T-cell (primary cell): ENCODE measurements at regions not wholly inside any gene's neighbourhood (a gene's known extent, or its start where the extent isn't known, plus 50 kb on each side); places are given as distances from the start of the nearest gene placed in this dataset.
"Not testable (repeated sequence)": the region's sequence is repeated elsewhere in the genome, so short reads cannot be mapped to it uniquely, and the experiment has no call there.

Experiments
- ATAC-seq, 4 experiments: fragments of 200-7000 bp in 3 of 4; fragments of 150-1000 bp in 1 of 4; cut with Tn5 transposase; replicated peaks in 1 of 4; 1 replicate in 3 of 4; 2 replicates in 1 of 4; pipeline ENCODE4 v1.10.0; 2021; ENCODE audit warnings: moderate library complexity in 3 of 4, mild to moderate bottlenecking in 2 of 4, moderate number of reproducible peaks in 1 of 4
- CTCF ChIA-PET, 2 donors: fragments of 300-600 bp; sonication (Branson Sonifier 250); formaldehyde crosslinking; loops; one replicate each; lab custom pipeline; 2022; ENCODE audit warnings: antibody characterized with exemption in 2 of 2; lab: Charles Lee
- POLR2A ChIA-PET, 2 donors: fragments of 300-600 bp; sonication (Branson Sonifier 250); formaldehyde crosslinking; loops; one replicate each; lab custom pipeline; 2022; ENCODE audit warnings: antibody characterized with exemption in 2 of 2; lab: Charles Lee
- DNase-seq, 35 experiments: peaks; one replicate each; pipeline versions ENCODE4 v3.0.0 to v3.0.0-alpha.2; 2013 to 2023
- H3K27ac ChIP-seq: one replicate; pipeline ENCODE4 v1.5.1; 2013; ENCODE audit warnings: low read length
- H3K27me3 ChIP-seq, 2 experiments: replicated peaks in 1 of 2; 1 replicate in 1 of 2; 2 replicates in 1 of 2; pipeline versions ENCODE4 v1.6.1 to v1.7.0; 2013; ENCODE audit warnings: low read length in 1 of 2, mixed read lengths in 1 of 2; ENCODE audit not compliant: control insufficient read depth in 2 of 2, insufficient read depth in 2 of 2; ENCODE audit errors: extremely low read depth in 1 of 2
- H3K36me3 ChIP-seq, 2 donors: 1 replicate in 1 of 2; 2 replicates in 1 of 2; pipeline versions ENCODE4 v1.6.1 to v1.7.0; 2013; ENCODE audit warnings: low read length in 1 of 2; ENCODE audit not compliant: control insufficient read depth in 2 of 2, insufficient read depth in 1 of 2; ENCODE audit errors: extremely low read depth in 1 of 2
- H3K4me1 ChIP-seq, 2 experiments: 1 replicate in 1 of 2; 2 replicates in 1 of 2; pipeline versions ENCODE4 v1.6.1 to v1.7.0; 2013; ENCODE audit warnings: low read length in 2 of 2, mixed read lengths in 1 of 2; ENCODE audit not compliant: insufficient read depth in 2 of 2, control insufficient read depth in 1 of 2; ENCODE audit errors: extremely low read depth in 1 of 2
- H3K4me3 ChIP-seq, 2 donors: 1 replicate in 1 of 2; 2 replicates in 1 of 2; pipeline versions ENCODE4 v1.5.1 to v1.7.0; 2013; ENCODE audit warnings: mild to moderate bottlenecking in 2 of 2, low read length in 1 of 2, moderate library complexity in 1 of 2; ENCODE audit not compliant: control insufficient read depth in 1 of 2; ENCODE audit errors: extremely low read depth in 1 of 2
- H3K9me3 ChIP-seq: 2 replicates; pipeline ENCODE4 v1.7.0; 2013
- H3K27ac Mint-ChIP-seq, 2 donors: one replicate each; pipeline ENCODE4 v1.8.0; 2020 to 2021; ENCODE audit warnings: mild to moderate bottlenecking in 2 of 2, mixed read lengths in 2 of 2
- H3K27me3 Mint-ChIP-seq, 2 donors: one replicate each; pipeline ENCODE4 v1.8.0; 2021 to 2022; ENCODE audit warnings: mixed read lengths in 2 of 2
- H3K36me3 Mint-ChIP-seq: one replicate; pipeline ENCODE4 v1.8.0; 2021; ENCODE audit warnings: mixed read lengths
- H3K4me1 Mint-ChIP-seq, 3 donors: one replicate each; pipeline ENCODE4 v1.8.0; 2020 to 2022; ENCODE audit warnings: mixed read lengths in 3 of 3, mild to moderate bottlenecking in 1 of 3
- H3K4me3 Mint-ChIP-seq, 3 donors: one replicate each; pipeline ENCODE4 v1.8.0; 2020 to 2022; ENCODE audit warnings: mild to moderate bottlenecking in 3 of 3, mixed read lengths in 3 of 3, moderate library complexity in 3 of 3
- H3K9me3 Mint-ChIP-seq, 3 donors: one replicate each; pipeline ENCODE4 v1.8.0; 2020 to 2022; ENCODE audit warnings: mixed read lengths in 3 of 3
- WGBS: methylation state at CpG from one replicate; pipeline ENCODE4 v1.1.5; 2013; ENCODE audit warnings: missing lambda C conversion rate; ENCODE audit not compliant: insufficient coverage; 5-methylcytosine and 5-hydroxymethylcytosine counted together

DNA sequence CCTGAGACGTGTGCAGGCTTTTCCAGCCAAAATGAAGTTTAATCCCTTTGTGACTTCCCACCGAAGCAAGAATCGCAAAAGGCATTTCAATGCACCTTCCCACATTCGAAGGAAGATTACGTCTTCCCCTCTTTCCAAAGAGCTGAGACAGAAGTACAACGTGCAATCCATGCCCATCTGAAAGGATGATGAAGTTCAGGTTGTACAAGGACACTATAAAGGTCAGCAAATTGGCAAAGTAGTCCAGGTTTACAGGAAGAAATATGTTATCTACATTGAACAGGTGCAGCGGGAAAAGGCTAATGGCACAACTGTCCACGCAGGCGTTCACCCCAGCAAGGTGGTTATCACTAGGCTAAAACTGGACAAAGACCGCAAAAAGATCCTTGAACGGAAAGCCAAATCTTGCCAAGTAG lies 83.6 kb upstream of the PPP2R5C start:
- H3K4me3 ChIP-seq, H3K4me1 ChIP-seq, H3K9me3 ChIP-seq, CTCF ChIA-PET, H3K9me3 Mint-ChIP-seq, H3K27me3 ChIP-seq, H3K27ac ChIP-seq, DNase-seq, H3K27me3 Mint-ChIP-seq, H3K36me3 ChIP-seq, H3K4me3 Mint-ChIP-seq, ATAC-seq, H3K4me1 Mint-ChIP-seq, H3K27ac Mint-ChIP-seq, POLR2A ChIA-PET, H3K36me3 Mint-ChIP-seq: not testable (repeated sequence)
- 92% methylated on average over 6 of the region's 11 CpGs for WGBS

GRCh38 chr14:101681795-101682194 lies 79.7 kb upstream of the PPP2R5C start:
- CTCF ChIA-PET: no interaction called here

DNA sequence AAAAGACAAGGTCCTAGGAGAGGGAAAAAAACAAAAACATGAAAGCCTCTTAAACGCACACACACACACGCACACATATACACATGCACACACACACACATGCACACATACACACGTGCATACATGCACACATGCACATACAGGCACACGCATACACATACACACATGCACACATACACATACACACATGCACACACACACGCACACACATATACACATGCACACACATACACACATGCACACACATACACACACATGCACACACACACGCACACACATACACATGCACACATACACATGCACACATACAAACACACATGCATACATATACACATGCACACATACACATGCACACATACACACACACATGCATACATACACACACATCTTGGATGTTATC lies 78.1 kb upstream of the PPP2R5C start:
- no peak overlapping the region for H3K27ac Mint-ChIP-seq

More at GRCh38 chr14:101681795-101682194, 79.7 kb upstream of the PPP2R5C start:
- WGBS: no CpG with 5 or more reads among the region's 2 CpGs
- no peaks in the 10 kb centered on the region for H3K36me3 Mint-ChIP-seq
- H3K36me3 ChIP-seq: no peaks in the 10 kb centered on the region
- H3K4me1 ChIP-seq: no peaks in the 10 kb centered on the region
- no peak overlapping the region for H3K27ac Mint-ChIP-seq
- DNase-seq (no peak), ATAC-seq (no peak)
- H3K9me3 Mint-ChIP-seq: no peaks in the 10 kb centered on the region
- peaks cover 0 to 7% of the 10 kb centered on the region in 2 experiments for H3K27me3 ChIP-seq
- H3K4me1 Mint-ChIP-seq: no peaks in the 10 kb centered on the region
- H3K27me3 Mint-ChIP-seq: peaks cover 4 to 6% of the 10 kb centered on the region in 2 donors
- H3K4me3 Mint-ChIP-seq: no peak overlapping the region
- H3K9me3 ChIP-seq: no peaks in the 10 kb centered on the region
- POLR2A ChIA-PET: no interaction called here
- no peak overlapping the region for H3K4me3 ChIP-seq
- H3K27ac ChIP-seq: no peak overlapping the region

GRCh38 chr14:101687756-101688546 lies 73.6 kb upstream of the PPP2R5C start:
- H3K4me3 Mint-ChIP-seq: no peak overlapping the region
- H3K27me3 Mint-ChIP-seq: peaks cover 6 to 21% of the 10 kb centered on the region in 2 donors
- no peak for ATAC-seq
- POLR2A ChIA-PET: no interaction called here
- H3K36me3 Mint-ChIP-seq: no peaks in the 10 kb centered on the region
- H3K9me3 ChIP-seq: no peaks in the 10 kb centered on the region
- no peak overlapping the region for H3K27ac Mint-ChIP-seq
- H3K27ac ChIP-seq: no peak overlapping the region
- H3K27me3 ChIP-seq: peaks cover 0 to 5% of the 10 kb centered on the region in 2 experiments
- H3K4me1 ChIP-seq: no peaks in the 10 kb centered on the region
- CTCF ChIA-PET: interaction anchor here in 1 of 2 donors (0.5 kb wide), 1 partner anchor 712 kb away, joined by 3 read pairs; no protein-coding TSS in a partner anchor
- H3K4me3 ChIP-seq: no peak overlapping the region
- WGBS: 80% methylated on average over 5 of the region's 6 CpGs
- H3K9me3 Mint-ChIP-seq: no peaks in the 10 kb centered on the region
- H3K36me3 ChIP-seq: no peaks in the 10 kb centered on the region
- H3K4me1 Mint-ChIP-seq: no peaks in the 10 kb centered on the region
- DNase-seq: no peak

More for the DNA sequence above, 78.1 kb upstream of the PPP2R5C start:
- no peaks in the 10 kb centered on the region for H3K36me3 ChIP-seq
- DNase-seq (no peak), ATAC-seq (no peak)
- ChIA-PET POLR2A (no interaction called here), CTCF (no interaction called here)
- H3K4me3 ChIP-seq: no peak overlapping the region
- Mint-ChIP-seq H3K36me3 (no peaks in the 10 kb centered on the region), H3K9me3 (no peaks in the 10 kb centered on the region), H3K4me1 (no peaks in the 10 kb centered on the region), H3K4me3 (no peak overlapping the region), H3K27me3 (peaks cover 6 to 8% of the 10 kb centered on the region in 2 donors)
- H3K27me3 ChIP-seq: peaks cover 0 to 5% of the 10 kb centered on the region in 2 experiments
- WGBS: 84% methylated on average over 6 of the region's 6 CpGs
- H3K27ac ChIP-seq: no peak overlapping the region
- no peaks in the 10 kb centered on the region for H3K9me3 ChIP-seq
- H3K4me1 ChIP-seq: no peaks in the 10 kb centered on the region

DNA sequence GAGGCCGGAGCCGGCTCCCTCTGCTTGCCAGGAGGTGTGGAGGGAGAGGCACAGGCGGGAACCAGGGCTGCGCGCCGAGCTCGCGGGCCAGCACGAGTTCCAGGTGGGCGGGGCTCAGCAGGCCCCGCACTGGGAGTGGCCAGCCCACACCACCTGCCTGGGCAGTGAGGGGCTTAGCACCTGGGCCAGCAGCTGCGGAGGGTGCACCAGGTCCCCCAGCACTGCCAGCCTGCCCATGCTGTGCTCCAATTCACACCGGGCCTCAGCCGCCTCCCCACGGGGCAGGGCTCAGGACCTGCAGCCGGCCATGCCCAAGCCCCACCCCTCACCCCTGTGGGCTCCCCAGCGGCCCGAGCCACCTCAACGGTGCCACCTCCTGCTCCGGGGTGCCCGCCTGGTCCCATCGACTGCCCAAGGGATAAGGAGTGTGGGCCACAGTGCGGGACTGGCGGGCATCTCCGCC lies 72.4 kb upstream of the PPP2R5C start:
- Histone ChIP-seq H3K36me3 (no peaks in the 10 kb centered on the region), H3K4me1 (no peaks in the 10 kb centered on the region), H3K4me3 (no peak overlapping the region), H3K27ac (no peak overlapping the region), H3K27me3 (peaks cover 0 to 5% of the 10 kb centered on the region in 2 experiments), H3K9me3 (no peaks in the 10 kb centered on the region)
- H3K27ac Mint-ChIP-seq: no peak overlapping the region
- POLR2A ChIA-PET: no interaction called here
- peaks cover 6 to 21% of the 10 kb centered on the region in 2 donors for H3K27me3 Mint-ChIP-seq
- H3K9me3 Mint-ChIP-seq: no peaks in the 10 kb centered on the region
- no peaks in the 10 kb centered on the region for H3K4me1 Mint-ChIP-seq
- H3K36me3 Mint-ChIP-seq: no peaks in the 10 kb centered on the region
- no peak overlapping the region for H3K4me3 Mint-ChIP-seq
- ATAC-seq (no peak), DNase-seq (no peak)
- CTCF ChIA-PET: no interaction called here
- WGBS: 93% methylated on average over 25 of the region's 25 CpGs

DNA sequence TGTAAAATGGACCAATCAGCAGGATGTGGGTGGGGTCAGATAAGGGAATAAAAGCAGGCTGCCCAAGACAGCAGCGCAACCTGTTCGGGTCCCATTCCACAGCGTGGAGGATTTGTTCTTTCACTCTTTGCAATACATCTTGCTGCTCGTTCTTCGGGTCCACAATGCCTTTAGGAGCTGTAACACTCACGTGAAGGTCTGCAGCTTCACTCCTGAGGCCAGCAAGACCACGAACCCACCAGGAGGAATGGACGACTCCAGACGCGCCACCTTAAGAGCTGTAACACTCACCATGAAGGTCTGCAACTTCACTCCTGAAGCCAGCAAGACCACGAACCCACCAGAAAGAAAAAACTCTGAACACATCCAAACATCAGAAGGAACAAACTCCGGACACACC lies 71.5 kb upstream of the PPP2R5C start:
- ATAC-seq, CTCF ChIA-PET, H3K36me3 ChIP-seq, H3K27ac Mint-ChIP-seq, H3K4me1 Mint-ChIP-seq, H3K36me3 Mint-ChIP-seq, POLR2A ChIA-PET, DNase-seq, H3K9me3 Mint-ChIP-seq, H3K27ac ChIP-seq, H3K27me3 ChIP-seq, H3K4me3 ChIP-seq, H3K4me1 ChIP-seq, H3K4me3 Mint-ChIP-seq, H3K9me3 ChIP-seq: not testable (repeated sequence)
- WGBS: 95% methylated on average over 7 of the region's 12 CpGs
- H3K27me3 Mint-ChIP-seq: peaks cover 3 to 21% of the 10 kb centered on the region in 2 donors
